Keratinocyte (primary cell): ENCODE measurements at regions not wholly inside any gene's neighbourhood (a gene's known extent, or its start where the extent isn't known, plus 50 kb on each side); places are given as distances from the start of the nearest gene placed in this dataset.

Experiments
- DNase-seq: peaks from one replicate; pipeline ENCODE4 v3.0.0-alpha.2; 2011; ENCODE audit warnings: low read depth, missing footprints, low spot score
- FAIRE-seq: peaks from 2 replicates; lab custom pipeline; 2011; peaks lifted over from hg19 to GRCh38; lab: Jason Lieb, UNC
- H2AFZ ChIP-seq: 2 replicates; pipeline ENCODE4 v1.6.0; 2012; ENCODE audit warnings: low read length, control low read depth, inconsistent platforms; ENCODE audit not compliant: control insufficient read depth
- H3K27ac ChIP-seq: 2 replicates; pipeline ENCODE4 v1.5.1; 2011; ENCODE audit warnings: low read length; ENCODE audit not compliant: control insufficient read depth, insufficient read depth
- H3K27me3 ChIP-seq: 3 replicates; pipeline ENCODE4 v1.6.0; 2011; ENCODE audit warnings: low read length; ENCODE audit not compliant: control insufficient read depth, insufficient read depth; ENCODE audit errors: extremely low read depth
- H3K36me3 ChIP-seq, 2 experiments: 2 replicates in 1 of 2; 3 replicates in 1 of 2; pipeline ENCODE4 v1.5.1; 2011; ENCODE audit warnings: low read length in 2 of 2, mild to moderate bottlenecking in 1 of 2; ENCODE audit not compliant: control insufficient read depth in 2 of 2, insufficient read depth in 2 of 2; ENCODE audit errors: extremely low read depth in 1 of 2
- H3K4me1 ChIP-seq: 3 replicates; pipeline ENCODE4 v1.5.1; 2011; ENCODE audit warnings: low read length; ENCODE audit not compliant: control insufficient read depth, insufficient read depth; ENCODE audit errors: extremely low read depth
- H3K4me2 ChIP-seq: 3 replicates; pipeline ENCODE4 v1.6.0; 2011; ENCODE audit warnings: low read depth, low read length; ENCODE audit not compliant: control insufficient read depth, insufficient read depth; ENCODE audit errors: extremely low read depth
- H3K4me3 ChIP-seq, 3 experiments: fragments of 200-600 bp in 1 of 3; sonication (generic) in 1 of 3; 2 replicates in 2 of 3; 3 replicates in 1 of 3; pipeline ENCODE4 v1.5.1; 2011 to 2016; ENCODE audit warnings: low read length in 3 of 3, mild to moderate bottlenecking in 3 of 3, control low read depth in 2 of 3, inconsistent platforms in 1 of 3, low read depth in 1 of 3, mixed read lengths in 1 of 3, mixed run types in 1 of 3, moderate library complexity in 1 of 3; ENCODE audit not compliant: control insufficient read depth in 2 of 3, insufficient read depth in 2 of 3; ENCODE audit errors: extremely low read depth in 1 of 3
- H3K79me2 ChIP-seq: 2 replicates; pipeline ENCODE4 v1.6.0; 2012; ENCODE audit warnings: low read length; ENCODE audit not compliant: control insufficient read depth, insufficient read depth
- H3K9ac ChIP-seq: 3 replicates; pipeline ENCODE4 v1.6.0; 2011; ENCODE audit warnings: low read length; ENCODE audit not compliant: control insufficient read depth, insufficient read depth; ENCODE audit errors: extremely low read depth
- H3K9me1 ChIP-seq: 3 replicates; pipeline ENCODE4 v1.6.0; 2011; ENCODE audit warnings: low read length; ENCODE audit not compliant: control insufficient read depth, insufficient read depth; ENCODE audit errors: extremely low read depth
- H3K9me3 ChIP-seq: 2 replicates; pipeline ENCODE4 v1.5.1; 2012; ENCODE audit warnings: low read depth, low read length; ENCODE audit not compliant: control insufficient read depth
- H4K20me1 ChIP-seq: 3 replicates; pipeline ENCODE4 v1.6.0; 2011; ENCODE audit warnings: low read length; ENCODE audit not compliant: control insufficient read depth, insufficient read depth; ENCODE audit errors: extremely low read depth
- EZH2 ChIP-seq: IDR thresholded peaks from one replicate; pipeline ENCODE4 v1.6.1; 2012; ENCODE audit warnings: inconsistent platforms, mild to moderate bottlenecking, low read length, moderate library complexity
- dilution Hi-C: fragments of 300-500 bp; cut with MboI; formaldehyde crosslinking; loops from one replicate; pipeline ENCODE4 v1.7.0; 2020; ENCODE audit warnings: low sequenced_read_pairs; ENCODE audit not compliant: extremely low pct_ligation_motif_present
- TF ChIP-seq, protein P1 (sequence below), 3 experiments: IDR thresholded peaks in 1 of 3; conservative IDR thresholded peaks in 1 of 3; optimal IDR thresholded peaks in 1 of 3; 2 replicates in 2 of 3; 3 replicates in 1 of 3; pipeline versions ENCODE3 to v1.5.1; 2011; ENCODE audit warnings: low read length in 3 of 3, mild to moderate bottlenecking in 3 of 3, moderate library complexity in 2 of 3, control low read depth in 1 of 3, inconsistent platforms in 1 of 3; ENCODE audit not compliant: insufficient read depth in 2 of 3; ENCODE audit errors: extremely low read depth in 1 of 3

DNA sequence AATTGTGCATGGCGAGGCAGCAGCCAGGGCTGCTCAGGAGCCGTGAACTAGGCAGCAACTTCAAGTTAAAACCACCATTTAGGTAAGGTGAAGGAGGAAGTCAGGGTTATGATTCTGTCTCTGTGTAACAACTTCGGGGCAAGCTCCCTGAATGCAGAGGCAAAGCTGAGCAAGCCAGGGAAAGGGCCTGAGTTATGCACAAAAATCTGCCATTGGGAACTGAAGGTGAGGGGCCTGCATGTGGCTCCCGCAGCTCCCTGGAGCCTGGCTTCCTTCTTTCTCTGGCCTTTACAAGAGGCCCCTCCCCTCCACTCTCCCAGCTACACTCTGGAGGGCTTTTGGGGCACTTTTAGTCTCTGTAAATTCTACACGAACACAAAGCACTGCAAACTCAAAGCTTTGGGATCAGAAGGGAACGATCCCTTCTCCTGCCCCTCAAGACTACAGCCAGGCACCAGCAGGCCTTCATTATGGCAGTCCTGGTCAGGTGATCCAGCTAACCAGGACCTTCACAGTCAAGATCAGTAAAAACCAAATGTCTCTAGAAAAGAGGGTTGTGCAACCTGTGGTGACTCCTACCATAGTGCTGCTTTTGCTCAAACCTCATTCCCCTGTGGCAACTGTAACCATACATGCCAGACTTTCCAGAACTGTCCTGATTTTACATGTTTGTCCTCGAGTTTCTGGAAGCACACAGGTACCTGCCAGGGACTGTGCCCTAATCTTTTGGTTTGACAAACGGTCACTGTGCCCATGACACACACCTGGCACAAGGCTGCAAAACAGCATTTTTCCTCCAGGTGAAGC is 67.2 kb upstream of the PTGR2 start:
- no peaks in the 10 kb centered on the region for H4K20me1 ChIP-seq
- no peaks in the 10 kb centered on the region for H3K9me1 ChIP-seq
- H3K79me2 ChIP-seq = peaks cover 70% of the 10 kb centered on the region
- no peak overlapping the region for H2AFZ ChIP-seq
- dilution Hi-C loops = loop anchor here (5.0 kb wide), 1 partner anchor 37 kb away; no protein-coding TSS in a partner anchor
- H3K4me3 ChIP-seq = peak overlapping the region in 1 of 3 experiments; percentile 86
- peaks cover 4 to 11% of the 10 kb centered on the region in 2 experiments for H3K36me3 ChIP-seq
- no peak for DNase-seq
- peaks cover 40% of the 10 kb centered on the region for H3K4me1 ChIP-seq
- no peaks in the 10 kb centered on the region for H3K27me3 ChIP-seq
- H3K9me3 ChIP-seq = no peaks in the 10 kb centered on the region
- peak overlapping the region; percentile 95 for H3K27ac ChIP-seq
- TF ChIP-seq EZH2 = no peak
- TF ChIP-seq, protein P1, sequence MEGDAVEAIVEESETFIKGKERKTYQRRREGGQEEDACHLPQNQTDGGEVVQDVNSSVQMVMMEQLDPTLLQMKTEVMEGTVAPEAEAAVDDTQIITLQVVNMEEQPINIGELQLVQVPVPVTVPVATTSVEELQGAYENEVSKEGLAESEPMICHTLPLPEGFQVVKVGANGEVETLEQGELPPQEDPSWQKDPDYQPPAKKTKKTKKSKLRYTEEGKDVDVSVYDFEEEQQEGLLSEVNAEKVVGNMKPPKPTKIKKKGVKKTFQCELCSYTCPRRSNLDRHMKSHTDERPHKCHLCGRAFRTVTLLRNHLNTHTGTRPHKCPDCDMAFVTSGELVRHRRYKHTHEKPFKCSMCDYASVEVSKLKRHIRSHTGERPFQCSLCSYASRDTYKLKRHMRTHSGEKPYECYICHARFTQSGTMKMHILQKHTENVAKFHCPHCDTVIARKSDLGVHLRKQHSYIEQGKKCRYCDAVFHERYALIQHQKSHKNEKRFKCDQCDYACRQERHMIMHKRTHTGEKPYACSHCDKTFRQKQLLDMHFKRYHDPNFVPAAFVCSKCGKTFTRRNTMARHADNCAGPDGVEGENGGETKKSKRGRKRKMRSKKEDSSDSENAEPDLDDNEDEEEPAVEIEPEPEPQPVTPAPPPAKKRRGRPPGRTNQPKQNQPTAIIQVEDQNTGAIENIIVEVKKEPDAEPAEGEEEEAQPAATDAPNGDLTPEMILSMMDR (optimal IDR thresholded peaks at IDR 0.05 in 1 of 3, IDR thresholded peaks at IDR 0.05 in 1 of 3, conservative IDR thresholded peaks at IDR 0.05 in 1 of 3; ENCODE audit: extremely low read depth in 1 of 3, insufficient read depth in 2 of 3, low read length in 3 of 3) = no peak
- H3K9ac ChIP-seq = peak overlapping the region; percentile 94
- H3K4me2 ChIP-seq = peak overlapping the region; percentile 99
- FAIRE-seq = peak; percentile 23

DNA sequence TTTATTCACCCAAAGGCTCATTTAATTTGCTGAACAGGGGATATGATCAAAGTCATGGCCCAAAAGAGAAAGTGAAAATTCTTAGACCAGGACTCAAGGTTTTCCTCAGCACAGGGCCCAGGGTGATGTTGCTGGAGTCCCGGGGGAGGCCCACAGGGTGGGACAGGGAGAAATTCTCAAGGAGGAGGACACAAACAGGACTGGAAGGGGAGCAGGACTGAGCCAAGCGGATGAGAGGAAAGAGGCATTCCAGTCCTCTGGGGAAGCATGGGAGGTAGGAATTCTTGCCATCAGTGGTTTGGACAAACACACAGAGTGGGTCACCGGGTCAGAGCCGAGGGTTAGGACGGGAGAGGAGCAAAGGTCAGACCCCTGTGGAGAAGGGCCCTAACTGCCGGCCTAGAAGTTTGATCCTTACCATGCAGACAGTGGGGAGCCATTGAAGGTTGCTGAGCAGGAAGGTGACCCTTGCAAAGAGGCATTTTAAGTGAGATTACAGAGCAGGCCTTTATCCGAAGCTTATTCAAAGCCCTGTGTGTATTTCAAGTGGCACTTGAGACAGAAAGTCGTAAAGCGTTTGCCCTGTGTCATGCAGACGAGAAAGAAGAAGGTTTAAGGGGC is 68.4 kb upstream of the PTGR2 start:
- dilution Hi-C loops = loop anchor here (5.0 kb wide), 1 partner anchor 36 kb away; no protein-coding TSS in a partner anchor
- H3K27ac ChIP-seq = no peak overlapping the region
- H3K4me3 ChIP-seq = no peak overlapping the region
- H3K27me3 ChIP-seq = no peaks in the 10 kb centered on the region
- no peak for FAIRE-seq
- H3K9me1 ChIP-seq = no peaks in the 10 kb centered on the region
- H3K4me1 ChIP-seq = peaks cover 28% of the 10 kb centered on the region
- no peaks in the 10 kb centered on the region for H4K20me1 ChIP-seq
- no peak for DNase-seq
- H3K9ac ChIP-seq = no peak overlapping the region
- peaks cover 73% of the 10 kb centered on the region for H3K79me2 ChIP-seq
- TF ChIP-seq EZH2 = no peak
- TF ChIP-seq, protein P1 (optimal IDR thresholded peaks at IDR 0.05 in 1 of 3, IDR thresholded peaks at IDR 0.05 in 1 of 3, conservative IDR thresholded peaks at IDR 0.05 in 1 of 3; ENCODE audit: extremely low read depth in 1 of 3, insufficient read depth in 2 of 3, low read length in 3 of 3) = no peak
- no peak overlapping the region for H3K4me2 ChIP-seq
- H3K9me3 ChIP-seq = no peaks in the 10 kb centered on the region
- no peak overlapping the region for H2AFZ ChIP-seq
- peaks cover 4 to 14% of the 10 kb centered on the region in 2 experiments for H3K36me3 ChIP-seq
